GM13977 (cell line): ENCODE measurements at regions not wholly inside any gene's neighbourhood (a gene's known extent, or its start where the extent isn't known, plus 50 kb on each side); places are given as distances from the start of the nearest gene placed in this dataset.

Experiments
- DNase-seq: peaks from one replicate; pipeline ENCODE4 v3.0.0; 2012; ENCODE audit warnings: low spot score
- in situ Hi-C: fragments of 300-500 bp; cut with MboI; formaldehyde crosslinking; loops from one replicate; pipeline ENCODE4 v1.12.0; 2022; ENCODE audit warnings: low sequenced_read_pairs, low pct_unique_long_range_greater_than_20kb, mixed read lengths, inconsistent platforms; ENCODE audit not compliant: unreplicated experiment
- TF ChIP-seq, protein P1 (sequence below): IDR thresholded peaks from 2 replicates; pipeline ENCODE4 v1.5.1; 2012; ENCODE audit warnings: mild to moderate bottlenecking, control low read depth; ENCODE audit not compliant: insufficient read depth; ENCODE audit errors: extremely low read depth, missing control alignments

DNA sequence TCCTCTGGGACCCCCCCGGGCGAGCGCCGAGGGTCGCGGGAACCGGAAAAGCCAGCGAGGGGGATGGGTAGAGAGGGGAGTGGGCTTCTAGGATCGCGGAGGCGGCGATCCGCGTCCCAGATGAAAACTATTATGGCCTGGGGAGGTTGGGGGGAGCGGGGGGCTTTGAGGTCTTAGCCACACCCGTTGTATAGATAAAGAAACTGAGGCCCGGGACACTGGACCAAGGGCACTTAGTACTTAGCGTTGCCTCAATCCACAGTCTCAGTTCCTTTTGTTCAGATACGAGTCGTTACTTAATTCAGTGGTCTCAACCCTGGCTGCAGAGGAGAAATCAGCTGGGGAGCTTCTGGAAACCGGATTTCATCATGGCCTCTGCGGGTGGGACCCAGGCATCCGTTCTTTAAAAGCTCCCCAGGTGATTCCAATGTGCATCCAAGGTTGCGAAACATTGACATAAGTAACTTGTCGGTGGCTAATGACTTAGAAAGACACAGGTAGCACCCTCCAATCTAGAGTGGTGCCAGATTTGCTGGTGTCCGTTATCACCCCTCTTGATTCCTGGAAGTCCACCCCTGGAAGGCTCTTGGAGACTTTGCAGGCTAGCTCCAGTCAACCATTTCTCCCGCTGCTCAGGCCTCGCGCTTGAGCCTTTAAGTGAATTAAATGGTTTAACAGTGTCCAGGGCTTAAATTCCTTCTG, 90.7 kb downstream of the GEMIN8 start:
- TF ChIP-seq, protein P1, sequence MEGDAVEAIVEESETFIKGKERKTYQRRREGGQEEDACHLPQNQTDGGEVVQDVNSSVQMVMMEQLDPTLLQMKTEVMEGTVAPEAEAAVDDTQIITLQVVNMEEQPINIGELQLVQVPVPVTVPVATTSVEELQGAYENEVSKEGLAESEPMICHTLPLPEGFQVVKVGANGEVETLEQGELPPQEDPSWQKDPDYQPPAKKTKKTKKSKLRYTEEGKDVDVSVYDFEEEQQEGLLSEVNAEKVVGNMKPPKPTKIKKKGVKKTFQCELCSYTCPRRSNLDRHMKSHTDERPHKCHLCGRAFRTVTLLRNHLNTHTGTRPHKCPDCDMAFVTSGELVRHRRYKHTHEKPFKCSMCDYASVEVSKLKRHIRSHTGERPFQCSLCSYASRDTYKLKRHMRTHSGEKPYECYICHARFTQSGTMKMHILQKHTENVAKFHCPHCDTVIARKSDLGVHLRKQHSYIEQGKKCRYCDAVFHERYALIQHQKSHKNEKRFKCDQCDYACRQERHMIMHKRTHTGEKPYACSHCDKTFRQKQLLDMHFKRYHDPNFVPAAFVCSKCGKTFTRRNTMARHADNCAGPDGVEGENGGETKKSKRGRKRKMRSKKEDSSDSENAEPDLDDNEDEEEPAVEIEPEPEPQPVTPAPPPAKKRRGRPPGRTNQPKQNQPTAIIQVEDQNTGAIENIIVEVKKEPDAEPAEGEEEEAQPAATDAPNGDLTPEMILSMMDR: no peak
- in situ Hi-C loops: no loop called here
- DNase-seq: peak; percentile 18

DNA sequence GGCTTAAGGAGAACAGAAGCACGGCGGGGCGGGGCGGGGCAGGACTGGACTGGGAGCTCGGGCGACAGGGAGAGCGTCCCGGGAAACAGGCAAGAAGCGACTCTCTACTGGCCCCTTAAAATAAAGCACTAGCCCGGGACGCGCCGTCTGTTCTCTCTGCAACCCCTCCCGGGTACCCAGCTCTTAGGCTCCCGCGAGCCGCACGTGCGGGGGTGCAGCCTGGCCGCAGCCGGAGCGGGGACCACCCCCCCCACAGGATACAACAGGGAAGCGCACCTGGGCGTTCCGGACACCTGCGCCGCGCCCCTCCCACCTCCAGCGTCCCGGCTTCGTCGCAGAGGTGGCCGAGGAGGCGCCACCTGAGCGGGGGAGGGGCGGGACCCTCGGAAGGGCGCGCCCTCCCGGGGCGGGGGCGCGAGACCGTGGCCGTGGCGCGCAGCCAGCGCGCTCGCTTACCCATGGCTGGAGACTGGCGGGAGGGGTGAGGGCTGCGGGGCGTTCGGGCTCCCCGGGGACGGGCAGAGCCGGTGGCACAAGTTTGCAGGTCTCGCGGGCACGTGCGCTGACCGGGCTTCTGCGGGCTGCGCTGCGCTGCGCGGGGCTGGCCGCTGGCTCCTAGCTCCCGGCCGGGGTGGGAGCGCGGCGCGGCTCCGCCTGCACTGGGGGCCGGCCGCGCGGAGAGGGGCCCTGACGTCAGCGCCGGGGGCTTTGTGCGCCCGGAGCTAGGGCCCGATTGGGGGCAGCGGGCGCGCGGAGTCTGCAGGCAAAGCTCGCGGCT, 91.5 kb downstream of the GEMIN8 start:
- in situ Hi-C loops: no loop called here
- TF ChIP-seq, protein P1: no peak
- peak; percentile 45 for DNase-seq

DNA sequence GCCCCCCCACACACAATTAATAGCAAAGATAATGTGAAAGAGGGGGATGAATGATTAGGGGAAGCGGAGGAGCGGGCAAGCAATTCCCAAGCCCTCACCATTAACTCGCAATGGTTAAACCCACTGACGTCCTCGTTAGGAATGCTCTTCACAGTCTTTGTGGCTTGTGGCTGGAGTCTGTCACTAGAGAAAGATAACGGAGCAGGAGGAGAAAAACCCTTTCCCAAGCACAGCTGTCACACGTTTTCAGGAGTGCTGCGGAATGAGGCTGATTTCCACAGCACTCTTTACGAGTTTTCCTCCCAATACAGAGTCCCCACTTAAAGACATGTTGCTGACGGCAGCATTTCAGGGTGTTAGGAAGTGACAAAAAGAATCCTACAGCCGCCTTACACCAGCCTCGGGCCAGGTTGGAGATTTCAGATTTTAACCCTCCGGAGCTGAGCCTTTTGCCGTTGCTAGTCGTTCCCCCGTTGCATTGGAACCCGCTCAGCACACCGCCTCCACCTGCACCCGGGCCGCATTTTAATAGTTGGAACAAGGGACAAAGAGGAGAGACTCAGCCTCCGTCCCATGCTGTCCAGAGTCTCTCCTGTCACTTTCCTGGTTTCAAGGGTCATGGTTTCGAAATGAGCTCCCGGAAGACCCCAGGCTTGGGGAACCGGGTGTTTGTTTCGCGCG, 92.2 kb downstream of the GEMIN8 start:
- TF ChIP-seq, protein P1: no peak
- peak; percentile 22 for DNase-seq

DNA sequence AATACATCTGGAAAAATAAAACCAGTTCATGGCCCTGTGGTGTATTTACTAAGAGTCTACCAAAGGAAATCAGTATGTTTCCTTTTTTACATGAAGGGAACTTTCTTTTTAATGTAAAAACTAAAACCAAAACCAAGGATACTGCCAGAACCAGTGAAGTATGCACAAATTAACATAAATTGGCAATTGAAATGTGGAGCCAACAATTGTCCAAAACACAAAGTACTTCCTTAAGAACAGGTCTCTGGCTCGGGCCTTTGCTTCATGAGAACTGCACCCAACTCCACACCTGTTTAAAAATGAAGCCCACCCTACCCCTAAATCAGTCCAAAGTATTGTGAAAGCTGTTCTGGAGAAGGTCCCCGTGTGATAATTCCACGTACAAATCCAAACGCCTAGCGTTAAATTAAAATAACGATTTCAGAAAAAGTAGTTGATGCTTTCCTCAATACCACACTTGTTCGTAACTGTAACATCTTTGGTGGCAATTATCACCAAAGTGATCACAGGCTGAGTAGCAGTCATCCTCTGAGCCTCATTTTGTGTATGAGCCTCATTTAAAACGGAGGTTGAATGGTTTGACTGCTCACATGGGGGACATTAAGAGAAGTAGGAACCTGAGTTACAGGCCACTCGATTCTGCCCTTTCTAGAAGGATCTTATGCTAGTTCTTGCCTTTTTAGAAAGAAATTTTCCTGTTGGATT, 93.0 kb downstream of the GEMIN8 start:
- TF ChIP-seq, protein P1: no peak
- DNase-seq: no peak
- in situ Hi-C loops: no loop called here

More for the DNA sequence above, 92.2 kb downstream of the GEMIN8 start:
- in situ Hi-C loops: no loop called here

DNA sequence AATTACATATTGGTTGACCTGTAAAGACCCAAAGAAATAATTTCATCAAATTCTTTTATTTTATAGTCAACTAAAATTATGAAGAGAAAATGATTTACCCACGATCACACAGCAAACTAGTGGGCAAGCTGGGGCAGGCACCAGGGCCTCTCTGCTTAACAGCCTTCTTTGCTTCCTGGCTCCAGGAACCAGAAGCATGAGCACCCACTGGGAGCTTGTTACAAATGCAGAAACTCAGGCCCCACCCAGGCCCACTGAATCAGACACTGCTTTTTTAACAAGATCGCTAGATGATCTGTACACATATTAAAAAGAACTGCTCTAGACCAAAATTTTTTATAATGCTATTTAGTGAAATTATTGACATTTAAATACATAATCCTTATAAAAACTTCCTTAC, 95.0 kb downstream of the GEMIN8 start:
- no peak for DNase-seq
- TF ChIP-seq, protein P1: no peak
- in situ Hi-C loops: no loop called here

DNA sequence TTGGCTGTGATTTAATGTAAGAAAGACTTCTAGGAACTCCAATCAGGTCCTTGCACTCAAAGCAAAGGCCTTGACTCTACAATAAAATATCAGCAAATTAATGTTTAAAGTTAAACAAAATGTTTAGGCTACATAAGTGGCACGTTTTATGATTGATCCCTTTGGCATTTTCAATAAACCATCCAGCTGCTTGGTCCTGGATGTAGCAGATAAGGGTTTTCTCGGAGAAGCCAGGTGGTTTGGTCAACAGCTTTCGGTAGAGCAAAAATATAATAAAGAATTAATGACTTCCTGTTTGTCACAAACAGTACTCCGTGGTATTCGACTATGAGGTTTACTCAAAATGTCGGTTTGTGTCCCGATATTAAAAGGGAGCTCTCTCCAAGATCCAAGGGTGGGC, 95.8 kb downstream of the GEMIN8 start:
- TF ChIP-seq, protein P1: no peak
- in situ Hi-C loops: no loop called here
- no peak for DNase-seq
